ENCODE measurements at regions not wholly inside any gene's neighbourhood (a gene's known extent, or its start where the extent isn't known, plus 50 kb on each side); places are given as distances from the start of the nearest gene placed in this dataset.

DNA sequence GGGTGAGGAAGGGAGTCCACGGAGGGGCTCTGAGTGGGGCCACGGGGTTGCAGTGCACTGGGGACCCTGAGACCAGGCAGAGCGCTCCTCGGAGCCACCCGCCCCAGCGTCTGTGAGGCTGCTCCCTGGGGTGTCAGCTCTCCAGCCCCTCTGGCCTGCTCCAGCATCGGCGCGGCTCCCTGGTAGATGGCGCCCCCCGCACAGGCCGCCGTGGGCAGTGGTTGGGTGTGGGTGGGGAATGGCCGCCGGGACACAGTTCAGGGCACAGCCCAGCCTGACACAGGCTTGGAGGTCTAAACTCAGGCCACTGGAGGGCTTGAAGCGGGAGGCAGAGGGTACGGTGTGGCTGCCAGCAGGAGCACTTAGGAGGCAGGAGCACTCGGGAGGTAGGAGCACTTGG is 222.6 kb upstream of the PPP2R2D start:
- CTCF ChIA-PET: no interaction called here
- TF ChIP-seq, protein P1, sequence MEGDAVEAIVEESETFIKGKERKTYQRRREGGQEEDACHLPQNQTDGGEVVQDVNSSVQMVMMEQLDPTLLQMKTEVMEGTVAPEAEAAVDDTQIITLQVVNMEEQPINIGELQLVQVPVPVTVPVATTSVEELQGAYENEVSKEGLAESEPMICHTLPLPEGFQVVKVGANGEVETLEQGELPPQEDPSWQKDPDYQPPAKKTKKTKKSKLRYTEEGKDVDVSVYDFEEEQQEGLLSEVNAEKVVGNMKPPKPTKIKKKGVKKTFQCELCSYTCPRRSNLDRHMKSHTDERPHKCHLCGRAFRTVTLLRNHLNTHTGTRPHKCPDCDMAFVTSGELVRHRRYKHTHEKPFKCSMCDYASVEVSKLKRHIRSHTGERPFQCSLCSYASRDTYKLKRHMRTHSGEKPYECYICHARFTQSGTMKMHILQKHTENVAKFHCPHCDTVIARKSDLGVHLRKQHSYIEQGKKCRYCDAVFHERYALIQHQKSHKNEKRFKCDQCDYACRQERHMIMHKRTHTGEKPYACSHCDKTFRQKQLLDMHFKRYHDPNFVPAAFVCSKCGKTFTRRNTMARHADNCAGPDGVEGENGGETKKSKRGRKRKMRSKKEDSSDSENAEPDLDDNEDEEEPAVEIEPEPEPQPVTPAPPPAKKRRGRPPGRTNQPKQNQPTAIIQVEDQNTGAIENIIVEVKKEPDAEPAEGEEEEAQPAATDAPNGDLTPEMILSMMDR (IDR thresholded peaks at IDR 0.05; ENCODE audit: insufficient read depth, low read length, missing control alignments): no peak
- H3K4me3 ChIP-seq (ENCODE audit: low read depth, low read length): no peak overlapping the region
- DNase-seq (ENCODE audit: low read depth, low spot score): no peak
- POLR2A ChIA-PET: no interaction called here

DNA sequence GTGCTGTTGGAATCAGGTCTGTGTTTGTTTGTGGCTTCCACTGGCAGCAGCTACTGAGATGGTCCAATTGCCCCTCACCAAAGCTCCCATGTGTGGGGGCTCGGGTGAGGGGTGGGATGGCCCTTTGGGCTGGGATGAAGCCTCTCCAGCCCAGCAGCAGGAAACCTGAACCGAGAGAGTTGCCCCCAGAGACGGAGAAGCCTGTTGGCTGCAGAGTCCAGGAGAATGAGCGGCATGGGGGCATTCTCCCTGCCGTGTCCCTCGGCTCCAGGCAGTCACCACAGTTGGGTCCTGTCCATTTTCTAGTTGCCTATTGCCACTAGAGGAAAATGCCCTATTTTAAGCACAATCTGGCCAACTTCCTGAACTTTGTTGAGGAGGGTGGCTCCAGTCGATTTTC is 222.2 kb upstream of the PPP2R2D start:
- CTCF ChIA-PET: no interaction called here
- TF ChIP-seq, protein P1 (IDR thresholded peaks at IDR 0.05; ENCODE audit: insufficient read depth, low read length, missing control alignments): no peak
- no peak for DNase-seq (ENCODE audit: low read depth, low spot score)
- POLR2A ChIA-PET: no interaction called here
- H3K4me3 ChIP-seq (ENCODE audit: low read depth, low read length): no peak overlapping the region

DNA sequence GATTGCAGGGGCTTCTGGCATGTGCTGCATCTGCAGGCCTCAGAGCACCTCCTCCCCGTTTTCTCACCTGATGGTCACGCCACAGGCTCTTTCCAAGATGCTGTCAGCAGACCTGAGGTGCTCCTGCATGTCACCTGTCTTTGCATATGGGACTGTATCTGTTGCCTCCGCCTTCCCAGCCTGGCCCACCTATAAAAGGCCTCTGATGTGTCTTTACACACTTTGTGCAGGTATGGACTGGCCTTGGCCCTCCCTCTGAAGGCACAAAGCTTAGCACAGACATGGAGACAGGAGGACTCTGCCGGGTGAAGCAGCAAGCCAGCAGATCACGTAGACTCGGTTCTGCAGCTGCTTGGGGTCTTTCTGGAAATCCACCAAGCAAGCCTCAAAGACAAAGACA is 220.9 kb upstream of the PPP2R2D start:
- POLR2A ChIA-PET: no interaction called here
- no peak overlapping the region for H3K4me3 ChIP-seq (ENCODE audit: low read depth, low read length)
- TF ChIP-seq, protein P1 (IDR thresholded peaks at IDR 0.05; ENCODE audit: insufficient read depth, low read length, missing control alignments): no peak
- CTCF ChIA-PET: no interaction called here
- DNase-seq (ENCODE audit: low read depth, low spot score): no peak

DNA sequence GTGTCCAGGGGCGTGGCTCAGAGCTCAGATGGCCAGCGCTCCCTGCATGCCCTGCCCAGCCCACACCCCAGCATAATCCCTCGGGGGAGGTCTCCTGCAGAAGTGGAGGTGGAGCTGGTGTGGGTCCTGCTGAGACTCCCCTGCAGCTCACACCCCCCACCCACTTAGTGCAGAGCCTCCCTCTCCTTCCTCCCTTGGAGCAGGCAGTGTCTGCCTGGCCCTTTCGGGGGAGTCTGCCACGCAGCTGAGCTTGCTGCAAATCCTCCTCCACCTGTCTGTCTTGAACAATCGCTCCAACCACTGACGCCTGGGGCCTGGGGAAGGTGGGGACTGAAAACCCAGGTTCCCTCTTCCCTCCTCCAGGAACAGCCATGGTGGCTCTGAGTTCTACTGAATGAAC is 219.7 kb upstream of the PPP2R2D start:
- TF ChIP-seq, protein P1 (IDR thresholded peaks at IDR 0.05; ENCODE audit: insufficient read depth, low read length, missing control alignments): no peak
- CTCF ChIA-PET: no interaction called here
- H3K4me3 ChIP-seq (ENCODE audit: low read depth, low read length): no peak overlapping the region
- no peak for DNase-seq (ENCODE audit: low read depth, low spot score)
- POLR2A ChIA-PET: no interaction called here

DNA sequence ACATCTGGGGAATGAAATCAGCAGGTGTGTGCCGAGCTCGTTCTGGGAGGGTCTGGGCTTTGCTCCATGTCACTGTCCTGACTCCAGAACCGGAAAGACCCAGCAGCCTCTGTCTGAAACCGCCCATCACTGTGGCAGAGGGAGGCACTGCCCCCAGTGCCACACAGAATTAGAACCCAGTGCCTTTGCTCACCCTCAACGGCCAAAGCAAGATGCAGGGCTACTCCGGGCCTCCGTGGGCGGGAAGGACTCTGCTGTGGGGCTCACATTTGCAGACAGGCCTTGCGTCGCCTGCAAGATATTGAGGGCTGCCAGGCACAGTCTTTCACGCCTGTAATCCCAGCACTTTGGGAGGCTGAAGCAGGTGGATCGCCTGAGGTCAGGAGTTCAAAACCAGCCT is 219.2 kb upstream of the PPP2R2D start:
- TF ChIP-seq, protein P1 (IDR thresholded peaks at IDR 0.05; ENCODE audit: insufficient read depth, low read length, missing control alignments): no peak
- CTCF ChIA-PET: no interaction called here
- POLR2A ChIA-PET: no interaction called here
- H3K4me3 ChIP-seq (ENCODE audit: low read depth, low read length): no peak overlapping the region
- DNase-seq (ENCODE audit: low read depth, low spot score): no peak

DNA sequence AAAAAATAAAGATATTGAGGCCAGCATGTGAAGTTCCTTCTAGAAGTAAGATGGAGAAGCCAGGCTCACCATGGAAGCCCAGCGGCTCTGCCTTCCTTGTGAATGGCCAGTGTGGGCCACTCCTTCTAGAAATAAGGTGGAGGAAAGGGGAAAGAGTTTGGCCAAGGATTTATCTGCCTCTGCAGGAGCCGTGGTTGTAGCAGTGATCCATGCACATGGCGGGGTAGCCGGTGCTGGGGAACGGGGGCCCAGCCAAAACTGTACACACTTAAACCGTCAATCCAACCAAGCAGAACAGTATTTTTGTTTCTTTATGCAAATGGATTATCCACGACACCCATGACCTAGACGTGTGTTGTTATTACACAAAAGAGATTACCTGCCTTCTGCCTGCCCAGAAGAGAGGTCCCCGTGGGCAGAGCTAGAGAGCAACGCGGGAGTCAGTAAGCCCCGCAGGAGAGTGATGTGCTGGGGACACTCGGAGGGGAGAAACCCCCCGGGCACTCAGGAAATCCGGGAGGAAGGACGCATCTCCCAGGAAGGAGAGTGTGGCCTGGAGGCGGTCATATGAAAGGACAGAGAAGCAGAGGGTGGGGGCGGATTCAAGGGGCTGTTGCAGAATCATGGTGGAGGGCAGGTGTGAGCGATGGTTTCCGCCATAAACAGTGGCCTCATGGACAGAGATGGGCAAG is 218.4 kb upstream of the PPP2R2D start:
- no peak for DNase-seq (ENCODE audit: low read depth, low spot score)
- CTCF ChIA-PET: no interaction called here
- TF ChIP-seq, protein P1 (IDR thresholded peaks at IDR 0.05; ENCODE audit: insufficient read depth, low read length, missing control alignments): no peak
- no peak overlapping the region for H3K4me3 ChIP-seq (ENCODE audit: low read depth, low read length)
- POLR2A ChIA-PET: no interaction called here
